ACC112 (cell line): ENCODE measurements at regions not wholly inside any gene's neighbourhood (a gene's known extent, or its start where the extent isn't known, plus 50 kb on each side); places are given as distances from the start of the nearest gene placed in this dataset.

Source experiments
- H2AFZ ChIP-seq: fragments of 200-600 bp; sonication (generic); one replicate; pipeline ENCODE4 v1.6.0; 2017; ENCODE audit warnings: antibody characterized with exemption, low read length; ENCODE audit not compliant: unreplicated experiment
- H3K27ac ChIP-seq: fragments of 200-600 bp; sonication (generic); 2 replicates; pipeline ENCODE4 v1.5.1; 2014; ENCODE audit warnings: low read depth, mild to moderate bottlenecking, antibody characterized with exemption, low read length, moderate library complexity
- H3K27me3 ChIP-seq: fragments of 200-600 bp; sonication (generic); 2 replicates; pipeline ENCODE4 v1.6.1; 2014; ENCODE audit warnings: mild to moderate bottlenecking, antibody characterized with exemption, low read length, moderate library complexity, mixed read lengths; ENCODE audit not compliant: insufficient read depth
- H3K36me3 ChIP-seq: fragments of 200-600 bp; sonication (generic); 2 replicates; pipeline ENCODE4 v1.6.1; 2016; ENCODE audit warnings: mild to moderate bottlenecking, antibody characterized with exemption, low read length, moderate library complexity, mixed read lengths; ENCODE audit not compliant: insufficient read depth
- H3K4me1 ChIP-seq: fragments of 200-600 bp; sonication (generic); one replicate; pipeline ENCODE4 v1.6.1; 2016; ENCODE audit warnings: low read length, mixed read lengths; ENCODE audit not compliant: insufficient read depth, unreplicated experiment, control insufficient read depth
- H3K4me3 ChIP-seq: fragments of 200-600 bp; sonication (generic); 2 replicates; pipeline ENCODE4 v1.5.1; 2014; ENCODE audit warnings: mild to moderate bottlenecking, low read depth, low read length
- H3K79me2 ChIP-seq: fragments of 200-600 bp; sonication (generic); one replicate; pipeline ENCODE4 v1.6.0; 2016; ENCODE audit warnings: low read length; ENCODE audit not compliant: control insufficient read depth, unreplicated experiment, insufficient read depth

GRCh38 chr13:70812481-70812880, 704.2 kb upstream of the KLHL1 start:
- H3K27ac ChIP-seq: no peak overlapping the region
- H3K4me3 ChIP-seq: no peak overlapping the region
- H3K27me3 ChIP-seq: no peaks in the 10 kb centered on the region
- H2AFZ ChIP-seq: no peak overlapping the region
- no peaks in the 10 kb centered on the region for H3K36me3 ChIP-seq
- no peaks in the 10 kb centered on the region for H3K4me1 ChIP-seq
- no peaks in the 10 kb centered on the region for H3K79me2 ChIP-seq

GRCh38 chr13:70809588-70809987, 701.3 kb upstream of the KLHL1 start:
- Histone ChIP-seq H3K36me3 (no peaks in the 10 kb centered on the region), H2AFZ (no peak overlapping the region), H3K27ac (no peak overlapping the region)

GRCh38 chr13:70798385-70798784, 690.1 kb upstream of the KLHL1 start:
- Histone ChIP-seq H3K36me3 (no peaks in the 10 kb centered on the region), H3K4me3 (no peak overlapping the region), H3K27ac (no peak overlapping the region), H2AFZ (no peak overlapping the region), H3K79me2 (no peaks in the 10 kb centered on the region), H3K4me1 (no peaks in the 10 kb centered on the region), H3K27me3 (no peaks in the 10 kb centered on the region)

More at GRCh38 chr13:70809588-70809987, 701.3 kb upstream of the KLHL1 start:
- H3K27me3 ChIP-seq: no peaks in the 10 kb centered on the region
- no peak overlapping the region for H3K4me3 ChIP-seq
- H3K79me2 ChIP-seq: no peaks in the 10 kb centered on the region
- H3K4me1 ChIP-seq: no peaks in the 10 kb centered on the region

- no peak overlapping the region for H3K4me3 ChIP-seq
- H2AFZ ChIP-seq: no peak overlapping the region
- H3K36me3 ChIP-seq: no peaks in the 10 kb centered on the region
- H3K27ac ChIP-seq: no peak overlapping the region
- no peaks in the 10 kb centered on the region for H3K27me3 ChIP-seq
- H3K79me2 ChIP-seq: no peaks in the 10 kb centered on the region
- H3K4me1 ChIP-seq: no peaks in the 10 kb centered on the region
These were observed 687.2 kb upstream of the KLHL1 start for GRCh38 chr13:70795484-70795883.

- Histone ChIP-seq H3K79me2 (no peaks in the 10 kb centered on the region), H3K27ac (no peak overlapping the region), H3K36me3 (no peaks in the 10 kb centered on the region), H2AFZ (no peak overlapping the region), H3K4me1 (no peaks in the 10 kb centered on the region), H3K4me3 (no peak overlapping the region), H3K27me3 (no peaks in the 10 kb centered on the region)
These were observed 683.9 kb upstream of the KLHL1 start for GRCh38 chr13:70792121-70792520.

GRCh38 chr13:70789751-70790150, 681.5 kb upstream of the KLHL1 start:
- Histone ChIP-seq H3K79me2 (no peaks in the 10 kb centered on the region), H3K27ac (no peak overlapping the region), H3K4me1 (no peaks in the 10 kb centered on the region), H3K4me3 (no peak overlapping the region), H2AFZ (no peak overlapping the region), H3K27me3 (no peaks in the 10 kb centered on the region), H3K36me3 (no peaks in the 10 kb centered on the region)

- H3K27ac ChIP-seq: no peak overlapping the region
These were observed 679.8 kb upstream of the KLHL1 start for GRCh38 chr13:70788074-70788473.

GRCh38 chr13:70784207-70784989, 676.1 kb upstream of the KLHL1 start:
- Histone ChIP-seq H3K27ac (no peak overlapping the region), H3K27me3 (no peaks in the 10 kb centered on the region), H2AFZ (no peak overlapping the region), H3K4me3 (no peak overlapping the region), H3K4me1 (no peaks in the 10 kb centered on the region), H3K79me2 (no peaks in the 10 kb centered on the region), H3K36me3 (no peaks in the 10 kb centered on the region)

More at GRCh38 chr13:70788074-70788473, 679.8 kb upstream of the KLHL1 start:
- Histone ChIP-seq H3K4me1 (no peaks in the 10 kb centered on the region), H2AFZ (no peak overlapping the region), H3K36me3 (no peaks in the 10 kb centered on the region), H3K79me2 (no peaks in the 10 kb centered on the region), H3K4me3 (no peak overlapping the region), H3K27me3 (no peaks in the 10 kb centered on the region)

- Histone ChIP-seq H3K36me3 (no peaks in the 10 kb centered on the region), H3K27me3 (no peaks in the 10 kb centered on the region), H3K79me2 (no peaks in the 10 kb centered on the region), H3K4me3 (no peak overlapping the region), H2AFZ (no peak overlapping the region), H3K27ac (no peak overlapping the region), H3K4me1 (no peaks in the 10 kb centered on the region)
These were observed 661.6 kb upstream of the KLHL1 start for GRCh38 chr13:70769817-70770216.

GRCh38 chr13:70758932-70759331, 650.7 kb upstream of the KLHL1 start:
- H3K4me1 ChIP-seq: no peaks in the 10 kb centered on the region
- H3K36me3 ChIP-seq: no peaks in the 10 kb centered on the region
- no peak overlapping the region for H3K27ac ChIP-seq
- H3K4me3 ChIP-seq: no peak overlapping the region
- H3K79me2 ChIP-seq: no peaks in the 10 kb centered on the region
- H2AFZ ChIP-seq: no peak overlapping the region
- H3K27me3 ChIP-seq: no peaks in the 10 kb centered on the region

- no peak overlapping the region for H3K4me3 ChIP-seq
- H3K27ac ChIP-seq: no peak overlapping the region
- no peaks in the 10 kb centered on the region for H3K36me3 ChIP-seq
- H3K4me1 ChIP-seq: no peaks in the 10 kb centered on the region
- H3K79me2 ChIP-seq: no peaks in the 10 kb centered on the region
- no peak overlapping the region for H2AFZ ChIP-seq
- no peaks in the 10 kb centered on the region for H3K27me3 ChIP-seq
These were observed 647.8 kb upstream of the KLHL1 start for GRCh38 chr13:70756088-70756487.
